HG03196 (cell line): ENCODE measurements at regions not wholly inside any gene's neighbourhood (a gene's known extent, or its start where the extent isn't known, plus 50 kb on each side); places are given as distances from the start of the nearest gene placed in this dataset.
"Not testable (repeated sequence)": the region's sequence is repeated elsewhere in the genome, so short reads cannot be mapped to it uniquely, and the experiment has no call there.

Source experiments
- ATAC-seq: cut with Tn5 transposase; IDR thresholded peaks from one replicate; pipeline ENCODE4 v1.9.1; 2021; ENCODE audit not compliant: unreplicated experiment

DNA sequence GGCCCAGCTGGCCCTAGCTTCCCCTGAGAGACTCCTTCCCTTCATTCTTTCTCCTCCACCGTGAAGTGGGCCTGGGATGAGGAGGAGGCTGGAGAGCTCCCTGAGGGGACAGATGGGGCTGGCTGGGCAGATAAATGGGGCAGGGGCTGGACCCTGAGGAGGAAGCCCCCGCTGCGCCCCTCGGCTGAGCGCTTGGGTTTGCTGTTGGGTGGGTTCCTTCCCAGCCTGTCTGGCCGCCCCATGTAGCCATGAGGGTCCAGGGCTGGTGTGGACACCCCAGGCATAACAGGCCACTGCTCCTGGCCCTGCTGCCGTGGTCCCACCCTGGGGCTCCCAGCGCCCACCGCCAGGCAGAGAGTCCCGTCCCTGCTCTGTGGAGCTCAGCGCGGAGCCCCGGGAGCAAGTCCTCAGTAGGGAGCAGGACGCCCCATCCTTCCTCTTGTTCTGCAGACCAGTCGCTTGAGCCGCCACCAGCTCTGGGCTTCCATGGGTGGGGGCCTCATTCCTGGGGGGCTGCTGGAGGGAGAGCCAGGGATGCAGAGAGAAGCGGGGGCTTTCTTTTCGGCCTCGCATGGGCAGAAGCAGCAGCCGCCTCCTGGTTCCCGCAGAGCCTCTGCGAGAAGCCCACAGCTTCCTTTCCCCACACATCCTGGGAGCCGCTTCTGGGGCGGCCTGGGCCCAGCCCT, 266.4 kb upstream of the TCERG1L start:
- ATAC-seq, result no peak

DNA sequence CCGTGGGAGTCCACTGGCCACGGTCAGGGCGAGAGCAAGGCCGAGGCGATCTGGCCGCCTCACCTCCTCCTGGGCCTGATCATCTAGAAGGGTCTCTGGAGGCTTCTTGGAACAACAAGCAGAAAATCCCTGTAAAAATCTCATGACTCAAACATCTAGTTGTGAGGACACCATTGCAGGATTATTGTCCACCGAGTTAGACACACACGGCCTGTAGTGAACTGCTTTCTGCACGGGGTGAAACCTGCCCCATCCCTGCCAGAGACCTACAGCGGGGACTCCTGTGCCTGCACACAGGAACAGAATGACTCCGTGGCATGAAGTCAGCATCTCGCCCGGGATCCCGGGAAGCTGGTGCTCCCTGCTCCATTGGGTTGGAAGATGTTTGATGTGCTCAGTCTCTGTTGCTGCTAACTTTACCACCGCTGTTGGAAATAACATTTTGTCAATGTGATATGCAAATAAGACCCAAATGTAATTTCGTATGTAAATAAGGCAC, 267.0 kb upstream of the TCERG1L start:
- ATAC-seq, result no peak

DNA sequence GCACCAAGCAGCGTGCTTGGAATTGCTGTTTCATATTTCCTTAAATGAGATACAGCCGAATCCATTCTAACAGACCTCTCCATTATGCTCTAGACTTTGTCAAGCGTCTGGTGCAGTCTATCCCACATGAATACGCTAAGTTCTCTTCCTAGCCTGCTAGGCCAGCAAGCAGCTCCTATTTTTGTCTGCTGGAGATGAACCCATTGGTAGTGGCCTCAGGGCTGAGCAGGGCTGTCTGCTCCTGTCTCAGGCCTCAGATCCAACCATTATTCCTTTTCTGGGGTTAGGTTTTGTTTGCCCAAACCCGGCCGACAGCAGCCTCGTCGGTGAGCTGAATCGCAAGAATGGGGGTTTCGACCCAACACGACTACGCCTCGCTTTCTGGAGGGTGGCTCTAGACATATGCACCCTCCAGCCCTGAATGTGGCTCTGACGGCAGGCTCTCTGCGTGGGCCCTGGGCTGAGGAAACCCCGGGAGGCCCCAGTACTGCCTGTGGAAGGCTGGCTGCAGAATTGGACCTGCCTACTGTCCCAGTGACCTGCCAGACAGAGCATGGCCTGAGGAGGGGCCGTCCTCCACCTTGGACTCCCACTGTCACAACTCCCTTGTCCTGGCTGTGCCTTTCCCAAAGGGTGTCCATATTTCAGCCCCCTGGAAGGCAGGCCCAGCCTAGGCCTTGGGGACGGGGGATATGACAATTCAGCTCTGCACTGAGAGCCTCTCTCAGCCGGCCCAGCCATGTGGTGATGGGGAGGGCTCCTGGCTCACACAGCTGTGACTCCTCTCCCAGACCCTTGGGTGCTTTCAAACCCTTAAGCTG, 267.9 kb upstream of the TCERG1L start:
- ATAC-seq, result no peak

DNA sequence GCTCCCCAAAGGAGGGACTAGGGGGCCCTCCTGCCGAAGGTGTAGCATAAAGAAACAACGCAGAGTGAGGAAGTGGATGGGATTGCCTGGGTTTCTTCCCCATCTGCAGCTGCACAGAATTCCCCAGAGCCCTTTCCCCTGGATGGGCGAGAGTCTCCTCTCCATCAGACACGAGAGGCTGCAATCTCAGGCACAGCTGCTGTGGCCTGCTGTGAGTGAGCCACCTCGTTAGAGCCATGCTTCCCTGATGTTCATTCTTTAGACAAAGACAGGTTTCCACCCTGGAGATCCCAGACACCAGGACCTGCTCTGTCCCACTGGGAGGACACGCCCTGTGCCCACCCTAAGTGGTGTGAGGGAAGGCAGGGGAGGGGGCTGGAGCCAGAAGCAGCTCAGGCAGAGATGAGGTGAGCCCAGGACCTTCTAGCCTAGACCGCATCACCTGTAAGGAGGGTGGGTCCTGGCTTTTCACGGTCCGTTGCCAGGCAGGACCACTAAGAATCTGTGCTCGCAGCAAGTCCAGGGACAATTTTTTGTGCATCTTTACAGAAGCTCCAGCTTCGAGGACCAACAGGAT, 268.6 kb upstream of the TCERG1L start:
- no peak for ATAC-seq

DNA sequence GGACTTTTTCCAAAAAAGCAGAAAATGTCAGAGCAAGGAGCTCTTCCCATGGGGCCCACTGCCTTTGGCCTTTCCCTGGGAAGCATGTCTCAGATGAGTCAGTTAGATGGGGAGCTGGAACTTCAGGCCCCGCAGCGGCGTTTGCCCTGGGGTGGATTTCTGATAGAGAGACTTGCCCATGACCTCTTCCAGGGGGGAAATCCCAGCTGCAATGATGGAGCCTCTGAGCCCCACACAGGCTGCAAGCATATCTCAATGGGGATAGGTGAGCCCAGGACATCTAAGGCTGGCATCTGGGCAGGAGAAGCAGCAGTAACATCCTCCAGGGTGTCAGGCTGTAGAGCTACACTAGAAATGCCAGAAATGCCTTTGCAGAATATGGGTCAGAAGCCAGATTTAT, 269.2 kb upstream of the TCERG1L start:
- ATAC-seq, result no peak

DNA sequence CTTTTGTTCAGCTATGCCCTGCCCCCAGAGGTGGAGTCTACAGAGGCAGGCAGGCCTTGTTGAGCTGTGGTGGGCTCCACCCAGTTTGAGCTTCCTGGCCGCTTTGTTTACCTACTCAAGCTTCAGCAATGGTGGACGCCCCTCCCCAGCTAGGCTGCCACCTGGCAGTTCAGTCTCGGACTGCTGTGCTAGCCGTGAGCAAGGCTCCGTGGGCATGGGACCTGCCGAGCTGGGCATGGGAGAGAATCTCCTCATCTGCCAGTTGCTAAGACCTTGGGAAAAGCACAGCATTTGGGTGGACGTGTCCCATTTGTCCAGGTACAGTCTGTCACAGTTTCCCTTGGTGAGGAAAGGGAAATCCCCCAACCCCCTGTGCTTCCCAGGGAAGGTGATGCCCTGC, 270.0 kb upstream of the TCERG1L start:
- ATAC-seq, result not testable (repeated sequence)

DNA sequence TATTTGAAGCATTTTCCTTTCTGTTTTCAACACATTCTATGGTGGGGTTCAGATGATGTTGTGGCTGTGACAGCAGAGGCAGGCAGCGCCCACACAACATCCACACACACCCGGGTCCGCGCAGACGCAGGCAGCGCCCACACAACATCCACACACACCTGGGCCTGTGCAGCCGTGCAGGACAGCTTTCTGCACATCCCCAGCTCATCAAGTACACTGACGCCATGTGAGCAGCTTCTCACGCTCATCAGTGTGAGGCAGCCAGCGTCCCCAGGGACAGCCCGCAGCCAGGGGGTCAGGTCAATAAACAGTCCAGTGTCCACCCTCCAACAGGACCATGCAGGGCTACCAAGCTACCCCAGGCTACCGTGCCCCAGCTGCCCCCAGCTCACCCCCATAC, 272.8 kb upstream of the TCERG1L start:
- no peak for ATAC-seq

DNA sequence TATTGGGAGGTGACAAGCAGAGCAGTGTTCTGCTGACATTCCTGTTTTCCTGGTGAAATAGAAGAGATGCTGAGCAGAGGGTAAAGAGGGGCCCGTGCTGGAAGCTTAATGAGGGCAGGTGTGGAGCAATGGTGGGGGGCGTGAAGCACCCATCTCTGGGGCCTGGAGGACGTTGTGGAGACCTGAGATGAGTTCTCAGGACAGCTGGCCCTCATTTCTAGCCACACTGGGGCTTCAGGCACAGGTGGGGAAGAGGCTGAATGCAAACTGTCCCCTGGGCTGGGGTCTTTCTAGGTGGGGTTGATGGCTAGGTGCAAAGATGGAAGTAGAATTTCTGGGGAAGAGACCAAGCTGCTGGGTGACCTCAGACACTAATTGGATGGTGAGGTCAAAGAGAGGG, 274.2 kb upstream of the TCERG1L start:
- ATAC-seq, result no peak

DNA sequence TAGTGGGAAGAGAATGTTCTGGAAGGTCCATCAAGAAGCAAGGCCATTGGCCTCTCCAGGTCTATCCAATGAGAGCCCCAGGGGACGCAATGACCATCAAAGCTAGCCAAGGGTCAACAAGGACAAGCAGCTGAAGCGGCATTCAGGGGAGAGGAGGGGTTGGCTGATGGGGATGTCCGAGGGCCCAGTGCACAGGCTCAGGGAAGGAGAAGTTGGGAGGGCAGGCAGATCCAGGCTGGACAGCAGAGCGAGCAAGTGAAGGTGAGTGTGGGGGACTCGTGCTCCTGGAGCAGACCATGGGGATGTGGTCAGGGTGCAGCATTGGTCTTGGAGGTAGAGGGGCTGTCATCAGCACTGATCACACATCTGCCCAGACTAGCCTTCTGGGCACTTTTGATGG, 275.4 kb upstream of the TCERG1L start:
- ATAC-seq, result no peak

DNA sequence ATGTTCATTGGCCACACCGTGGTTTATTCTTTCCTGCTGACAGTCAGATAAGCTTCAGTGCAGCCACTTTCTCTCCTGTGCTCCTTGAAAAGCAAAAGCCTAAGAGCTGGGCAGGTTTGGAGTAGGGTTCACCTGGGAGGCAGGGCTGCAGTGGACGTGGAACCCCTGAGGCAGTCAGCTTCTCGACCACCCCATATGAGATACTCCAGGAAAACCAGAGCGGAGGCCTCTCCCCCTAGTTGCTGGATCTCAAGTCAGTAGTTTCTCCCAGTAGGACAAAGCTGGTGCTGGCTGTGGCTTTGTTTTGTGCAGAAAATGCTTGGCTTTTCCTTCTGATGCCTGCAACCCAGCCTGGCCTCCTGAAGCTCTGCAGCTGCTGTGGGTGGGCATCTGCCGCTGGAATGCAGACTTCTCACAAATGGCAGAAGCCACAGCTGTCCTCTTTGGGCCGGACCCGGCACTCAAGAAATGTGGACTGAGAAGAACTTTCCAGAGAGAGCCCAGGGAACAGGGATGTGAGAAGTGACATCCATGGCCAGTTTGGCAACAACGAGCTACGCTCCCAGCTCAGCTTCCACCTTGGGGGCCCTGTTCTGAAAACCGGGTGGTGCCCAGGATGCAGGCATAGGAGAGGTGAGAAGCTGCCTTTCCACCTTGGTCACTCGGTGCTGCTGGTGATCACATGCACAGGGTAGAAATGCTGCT, 276.6 kb upstream of the TCERG1L start:
- no peak for ATAC-seq

DNA sequence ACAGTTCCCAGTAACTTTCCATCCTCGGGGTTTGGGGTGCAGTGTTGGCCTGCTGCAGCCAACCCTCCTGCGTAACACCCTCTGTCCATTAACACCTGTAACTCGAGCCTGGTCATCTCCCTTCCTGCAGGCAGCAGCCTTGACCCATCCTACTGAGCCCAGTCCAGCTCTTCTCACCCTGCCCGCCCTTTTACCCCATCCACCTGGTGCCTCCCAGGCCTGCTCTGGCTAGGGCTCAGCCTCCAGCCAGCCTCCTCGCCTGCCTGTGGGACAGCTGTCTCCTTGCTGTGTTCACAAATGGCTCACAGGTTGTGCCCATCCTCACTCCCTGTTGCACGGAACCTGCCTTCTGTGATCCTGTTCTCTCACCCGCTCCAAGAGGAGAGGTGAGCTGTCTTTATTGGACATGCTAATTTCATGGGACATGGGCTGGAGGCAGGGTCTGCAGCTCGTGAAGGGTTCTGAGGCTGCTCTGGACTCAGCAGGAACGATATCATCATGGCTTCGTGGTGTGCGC, 277.2 kb upstream of the TCERG1L start:
- ATAC-seq, result no peak

DNA sequence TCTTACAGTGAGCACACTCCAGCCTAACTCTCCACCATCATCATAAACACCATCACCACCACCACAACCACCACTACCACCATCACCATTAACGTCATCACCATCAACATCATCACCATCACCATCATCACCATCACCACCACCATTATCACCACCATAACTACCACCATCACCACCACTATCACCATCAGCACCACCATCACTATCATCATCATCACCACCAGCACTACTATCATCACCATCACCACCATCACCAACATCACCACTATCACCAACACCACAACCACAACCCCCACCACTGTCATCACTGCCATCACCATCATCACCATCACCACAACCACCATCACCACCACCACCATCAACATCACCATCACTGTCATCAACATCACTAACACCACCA, 279.0 kb upstream of the TCERG1L start:
- ATAC-seq, result no peak

DNA sequence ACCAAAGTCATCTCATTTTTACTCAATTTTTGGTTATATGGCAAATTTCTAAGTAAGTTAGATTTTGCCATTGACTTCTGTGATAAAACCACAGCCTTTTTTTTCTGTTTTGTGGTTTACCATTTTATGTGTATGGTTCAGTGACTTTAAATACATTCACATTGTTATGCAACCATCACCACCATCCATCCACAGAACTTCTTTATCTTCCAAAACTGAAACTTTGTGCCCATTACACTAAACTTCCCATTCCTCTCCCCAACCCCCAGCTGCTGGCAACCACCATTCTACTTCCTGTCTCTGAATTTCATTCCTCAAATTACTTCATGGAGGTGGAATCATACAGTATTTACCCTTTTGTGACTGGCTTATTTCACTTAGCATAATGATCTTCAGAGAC, 280.4 kb upstream of the TCERG1L start:
- ATAC-seq, result no peak

DNA sequence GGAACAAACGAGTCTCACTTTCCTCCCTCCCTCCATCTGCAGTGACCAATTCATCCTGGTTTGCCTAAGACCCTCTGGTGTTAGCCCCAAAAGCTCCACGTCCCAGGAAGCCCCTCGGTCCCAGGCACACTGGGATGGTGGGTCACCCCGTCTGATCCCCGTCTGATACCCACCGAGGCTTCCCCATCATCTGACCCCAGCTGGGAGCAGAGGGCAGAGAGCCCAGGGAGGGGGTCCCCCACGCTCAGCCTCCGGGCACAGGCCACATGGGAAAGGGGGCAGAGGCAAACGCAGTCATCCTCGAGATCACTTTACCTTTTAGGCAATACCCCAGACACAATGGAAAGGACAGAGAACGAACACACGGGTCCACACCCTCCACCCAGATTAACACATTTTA, 291.6 kb upstream of the PPP2R2D start:
- no peak for ATAC-seq

DNA sequence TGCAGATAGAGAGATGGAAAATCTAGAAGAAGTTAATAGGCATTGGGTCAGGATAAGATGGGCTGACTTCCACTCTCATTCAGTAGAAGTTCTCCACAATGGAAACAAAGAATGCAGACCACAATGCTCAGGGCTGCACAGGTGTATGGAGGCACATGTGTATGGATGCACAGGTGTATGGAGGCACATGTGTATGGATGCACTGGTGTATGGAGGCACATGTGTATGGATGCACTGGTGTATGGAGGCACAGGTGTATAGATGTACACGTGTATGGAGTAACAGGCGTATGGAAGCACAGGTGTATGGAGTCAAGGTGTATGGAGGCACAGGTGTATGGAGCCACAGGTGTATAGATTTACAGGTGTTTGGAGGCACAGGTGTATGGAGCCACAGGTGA, 285.7 kb upstream of the PPP2R2D start:
- no peak for ATAC-seq

DNA sequence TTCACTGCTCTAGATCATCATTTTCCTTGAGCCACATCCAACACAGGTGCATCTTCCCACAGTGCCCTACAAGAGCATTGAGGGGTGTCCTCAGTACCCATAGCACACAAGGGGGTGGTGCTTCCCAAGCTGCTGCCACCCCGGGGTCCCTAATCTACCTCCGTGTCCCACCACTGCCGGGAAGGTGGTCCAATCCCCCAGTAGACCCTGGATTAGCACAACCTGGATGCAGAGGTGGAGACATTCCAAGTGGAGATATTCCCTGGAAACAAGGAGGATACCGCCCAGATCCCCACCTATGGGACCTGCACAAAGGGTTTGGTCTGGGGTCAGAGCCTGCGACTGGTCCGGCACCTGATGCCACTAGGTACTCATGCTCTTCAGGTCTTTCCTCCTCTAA, 284.8 kb upstream of the PPP2R2D start:
- ATAC-seq, result no peak

DNA sequence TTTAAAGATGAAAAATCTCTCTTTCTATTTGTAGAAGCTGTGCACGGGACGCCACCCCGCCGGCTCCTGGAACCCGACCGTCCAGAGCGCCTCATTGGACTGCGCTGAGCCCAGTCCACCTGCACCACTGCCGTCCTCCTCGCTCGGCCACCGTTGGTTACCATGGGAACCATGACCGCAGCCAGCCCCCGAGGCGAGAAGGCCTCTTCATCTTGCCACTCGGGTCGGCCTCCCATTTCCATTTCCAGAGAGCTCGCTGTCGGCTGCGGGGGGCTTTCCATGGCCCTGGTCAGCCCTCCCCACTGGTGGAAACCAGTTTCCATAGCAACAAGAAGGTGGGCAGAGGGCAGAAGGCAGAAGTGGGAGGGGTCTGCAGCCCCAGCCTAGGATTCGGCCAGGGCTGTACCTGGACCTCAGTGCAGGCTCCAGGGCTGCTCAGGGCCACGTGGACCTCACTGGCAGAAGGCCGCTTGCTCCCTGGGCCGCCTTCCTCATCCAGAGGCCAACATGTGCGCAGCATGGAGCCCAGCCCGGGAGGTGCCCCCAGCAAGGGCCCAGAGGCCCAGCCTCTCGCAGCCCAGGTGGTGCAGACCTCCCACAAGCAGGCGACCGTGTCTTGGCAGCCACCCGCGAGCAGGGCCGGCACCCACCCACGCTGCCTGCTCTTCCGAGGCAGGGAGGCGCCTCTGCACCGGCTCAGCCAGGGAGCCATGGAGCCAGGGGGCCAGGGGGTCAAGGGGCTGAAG, 283.5 kb upstream of the PPP2R2D start:
- no peak for ATAC-seq

DNA sequence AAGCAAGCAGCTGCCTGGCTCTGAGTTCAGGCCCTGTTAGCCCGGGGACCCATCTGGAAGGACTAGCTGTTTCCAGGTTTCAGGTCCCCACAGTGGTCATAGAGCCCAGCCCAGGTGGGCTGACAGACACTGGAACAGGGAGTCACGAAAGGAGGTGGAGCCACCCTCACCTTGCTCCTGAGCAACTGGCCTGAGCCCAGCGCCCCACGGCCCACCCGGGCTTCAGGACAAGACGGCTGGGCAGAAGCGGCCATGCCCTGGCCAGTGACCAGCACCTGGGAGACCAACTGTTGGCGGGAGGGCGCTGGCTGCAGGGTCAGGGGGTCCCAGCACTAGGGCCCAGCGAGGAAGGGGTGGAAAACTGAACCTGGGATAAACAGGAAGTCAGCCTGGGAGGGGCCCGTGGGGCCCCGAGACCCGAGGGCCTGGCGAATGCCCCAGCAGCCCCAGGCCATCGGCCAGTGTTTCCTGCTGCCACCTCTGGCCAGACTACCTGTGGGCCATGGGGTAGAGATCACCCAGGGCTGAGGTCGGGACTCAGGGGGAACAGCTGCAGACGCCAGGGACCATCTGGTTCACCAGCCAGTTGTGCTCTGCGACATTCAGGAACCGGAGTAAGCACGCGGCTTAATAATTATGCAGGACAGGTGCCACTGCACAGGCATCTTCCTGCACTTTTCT, 282.1 kb upstream of the PPP2R2D start:
- ATAC-seq, result no peak

DNA sequence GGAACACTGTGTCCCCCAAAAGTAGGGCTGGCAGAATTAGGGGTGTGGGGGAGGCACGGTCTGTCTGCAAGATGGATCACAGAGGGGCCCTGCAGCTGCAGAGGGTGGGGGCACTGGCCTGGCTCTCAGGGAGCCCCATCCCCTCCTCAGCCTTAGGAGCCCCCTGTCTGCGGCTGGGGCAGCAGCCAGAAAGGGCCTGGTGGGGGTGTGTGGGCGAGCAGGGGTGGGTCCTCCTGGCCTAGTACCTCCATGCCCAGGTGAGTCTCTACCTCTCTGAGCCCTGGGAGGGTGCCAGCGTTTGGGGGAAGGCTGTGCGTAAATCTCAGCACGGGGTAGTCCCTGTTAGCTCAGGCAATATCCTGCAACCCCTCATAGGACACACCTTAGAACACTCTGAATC, 280.5 kb upstream of the PPP2R2D start:
- ATAC-seq, result no peak

DNA sequence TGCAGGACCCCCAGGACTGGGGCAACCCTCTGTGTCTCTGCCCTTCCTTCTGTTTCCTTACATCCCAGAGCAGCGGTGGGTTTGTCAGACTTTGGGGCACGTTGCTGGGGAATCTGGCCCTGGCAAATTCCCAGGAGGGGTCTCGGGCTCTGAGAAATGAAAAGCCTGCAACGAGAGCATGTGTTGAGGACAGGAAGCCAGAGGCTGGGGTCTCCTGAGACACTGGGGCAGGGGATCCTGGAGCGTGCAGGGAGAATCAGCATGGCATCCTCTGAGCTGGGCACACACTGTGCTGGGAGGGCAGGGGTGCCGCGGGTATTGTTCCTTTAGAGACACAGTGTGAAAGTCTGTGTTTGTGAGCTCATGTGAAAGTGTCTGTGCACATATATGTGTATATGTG, 279.9 kb upstream of the PPP2R2D start:
- no peak for ATAC-seq
